HCT116 (cell line): ENCODE measurements at regions not wholly inside any gene's neighbourhood (a gene's known extent, or its start where the extent isn't known, plus 50 kb on each side); places are given as distances from the start of the nearest gene placed in this dataset.
"Not testable (repeated sequence)": the region's sequence is repeated elsewhere in the genome, so short reads cannot be mapped to it uniquely, and the experiment has no call there.

Experiments
- ATAC-seq: fragments of 200-7000 bp; cut with Tn5 transposase; 2 replicates; pipeline ENCODE4 v1.9.1; 2020; ENCODE audit warnings: mild to moderate bottlenecking, moderate library complexity
- BruUV-seq: library from RNA; stranded (reverse); fragments of 400-500 nt; replicated peaks from 2 replicates; lab custom pipeline; 2021; lab: Mats Ljungman, UMichigan
- CTCF ChIA-PET: fragments of 300-600 bp; sonication (Branson Sonifier 250); formaldehyde crosslinking; loops from one replicate; lab custom pipeline; 2021; ENCODE audit warnings: antibody characterized with exemption; lab: Charles Lee
- POLR2A ChIA-PET: fragments of 300-600, 350-600 bp; sonication (Branson Sonifier 250); formaldehyde crosslinking; loops from one replicate; lab custom pipeline; 2021; ENCODE audit warnings: antibody characterized with exemption; lab: Charles Lee
- RAD21 ChIA-PET, 2 experiments: fragments of 300-600 bp; sonication (Branson Sonifier 250); formaldehyde crosslinking; loops; one replicate each; lab custom pipeline; 2023; ENCODE audit warnings: low total read pairs in 2 of 2; ENCODE audit not compliant: uncharacterized antibody in 2 of 2, unreplicated experiment in 2 of 2, low non-redundant PET in 1 of 2; lab: Charles Lee
- DNase-seq: peaks from one replicate; pipeline ENCODE4 v3.0.0-alpha.2; 2010; ENCODE audit warnings: low read depth, low spot score
- H2AFZ ChIP-seq: fragments of 200-600 bp; shearing (Covaris generic), sonication (generic); 2 replicates; pipeline ENCODE4 v1.6.1; 2017; ENCODE audit warnings: low read depth, mixed run types, mixed read lengths, antibody characterized with exemption, low read length; ENCODE audit not compliant: poor library complexity, severe bottlenecking
- H3K27ac ChIP-seq: 2 replicates; pipeline ENCODE4 v1.5.1; 2012; ENCODE audit warnings: low read depth, low read length
- H3K27me3 ChIP-seq: fragments of 200-600 bp; sonication (generic); 2 replicates; pipeline ENCODE4 v1.6.1; 2016; ENCODE audit warnings: mixed run types, low read length, mixed read lengths; ENCODE audit not compliant: insufficient read depth
- H3K36me3 ChIP-seq, 2 experiments: fragments of 200-500 bp in 1 of 2; fragments of 200-600 bp in 1 of 2; sonication (Bioruptor generic) in 1 of 2; sonication (generic) in 1 of 2; 2 replicates each; pipeline versions ENCODE4 v1.5.1 to v1.6.1; 2014 to 2016; ENCODE audit warnings: low read length in 2 of 2, inconsistent platforms in 1 of 2, mixed read lengths in 1 of 2, mixed run types in 1 of 2; ENCODE audit not compliant: insufficient read depth in 2 of 2, control insufficient read depth in 1 of 2
- H3K4me1 ChIP-seq, 2 experiments: fragments of 200-600 bp in 1 of 2; sonication (generic) in 1 of 2; 2 replicates each; pipeline versions ENCODE4 v1.5.1 to v1.6.1; 2012 to 2017; ENCODE audit warnings: low read length in 2 of 2, inconsistent platforms in 1 of 2, mild to moderate bottlenecking in 1 of 2, mixed read lengths in 1 of 2, mixed run types in 1 of 2, moderate library complexity in 1 of 2; ENCODE audit not compliant: insufficient read depth in 2 of 2, control insufficient read depth in 1 of 2
- H3K4me2 ChIP-seq: fragments of 200-600 bp; sonication (generic); 2 replicates; pipeline ENCODE4 v1.6.1; 2017; ENCODE audit warnings: mixed run types, low read length, mixed read lengths
- H3K4me3 ChIP-seq, 2 experiments: fragments of 200-600 bp in 1 of 2; sonication (generic) in 1 of 2; replicated peaks in 1 of 2; 2 replicates each; pipeline ENCODE4 v1.5.1; 2011 to 2016; ENCODE audit warnings: low read length in 2 of 2, control low read depth in 1 of 2, low read depth in 1 of 2, mild to moderate bottlenecking in 1 of 2, mixed read lengths in 1 of 2, mixed run types in 1 of 2
- H3K79me2 ChIP-seq: fragments of 200-600 bp; sonication (generic); 2 replicates; pipeline ENCODE4 v1.6.1; 2017; ENCODE audit warnings: mild to moderate bottlenecking, mixed run types, low read length, moderate library complexity, mixed read lengths; ENCODE audit not compliant: insufficient read depth
- H3K9ac ChIP-seq: fragments of 200-600 bp; sonication (generic); 2 replicates; pipeline ENCODE4 v1.6.1; 2016; ENCODE audit warnings: low read length, mixed read lengths
- H3K9me2 ChIP-seq: fragments of 200-600 bp; sonication (generic), shearing (Covaris generic); 2 replicates; pipeline ENCODE4 v1.6.1; 2017; ENCODE audit warnings: mixed run types, mild to moderate bottlenecking, moderate library complexity; ENCODE audit not compliant: insufficient read depth
- H3K9me3 ChIP-seq, 2 experiments: fragments of 200-500 bp in 1 of 2; fragments of 200-600 bp in 1 of 2; sonication (Bioruptor generic) in 1 of 2; sonication (generic) in 1 of 2; 2 replicates each; pipeline ENCODE4 v1.6.1; 2014 to 2017; ENCODE audit warnings: low read length in 2 of 2, mixed read lengths in 2 of 2, inconsistent platforms in 1 of 2, low read depth in 1 of 2, mild to moderate bottlenecking in 1 of 2, mixed run types in 1 of 2, moderate library complexity in 1 of 2; ENCODE audit not compliant: control insufficient read depth in 1 of 2, insufficient read depth in 1 of 2
- H4K20me1 ChIP-seq: fragments of 200-600 bp; sonication (generic), shearing (Covaris generic); 2 replicates; pipeline ENCODE4 v1.6.1; 2017; ENCODE audit warnings: mixed run types, mild to moderate bottlenecking, moderate library complexity; ENCODE audit not compliant: insufficient read depth
- YY1 ChIP-seq: IDR thresholded peaks from 2 replicates; pipeline ENCODE4 v1.6.1; 2011; ENCODE audit warnings: low read length, low read depth, moderate library complexity, mild to moderate bottlenecking; ENCODE audit not compliant: insufficient replicate concordance; ENCODE audit errors: extremely low read depth
- intact Hi-C: fragments of 100-400 bp; cut with micrococcal nuclease; formaldehyde crosslinking; loops from 2 replicates; pipeline ENCODE4 v1.10.0; 2022

DNA sequence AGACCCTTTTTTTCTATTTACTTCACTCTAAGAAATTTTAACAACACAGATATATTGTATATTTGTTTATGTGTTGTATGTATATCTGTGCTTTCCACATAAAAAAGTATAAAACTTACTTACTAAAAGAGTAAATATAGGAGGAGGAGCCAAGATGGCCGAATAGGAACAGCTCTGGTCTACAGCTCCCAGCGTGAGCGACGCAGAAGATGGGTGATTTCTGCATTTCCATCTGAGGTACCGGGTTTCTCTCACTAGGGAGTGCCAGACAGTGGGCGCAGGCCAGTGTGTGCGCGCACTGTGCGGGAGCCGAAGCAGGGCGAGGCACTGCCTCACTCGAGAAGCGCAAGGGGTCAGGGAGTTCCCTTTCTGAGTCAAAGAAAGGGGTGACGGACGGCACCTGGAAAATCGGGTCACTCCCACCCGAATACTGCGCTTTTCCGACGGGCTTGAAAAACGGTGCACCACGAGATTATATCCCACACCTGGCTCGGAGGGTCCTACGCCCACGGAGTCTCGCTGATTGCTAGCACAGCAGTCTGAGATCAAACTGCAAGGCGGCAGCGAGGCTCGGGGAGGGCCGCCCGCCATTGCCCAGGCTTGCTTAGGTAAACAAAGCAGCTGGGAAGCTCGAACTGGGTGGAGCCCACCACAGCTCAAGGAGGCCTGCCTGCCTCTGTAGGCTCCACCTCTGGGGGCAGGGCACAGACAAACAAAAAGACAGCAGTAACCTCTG, 156.5 kb downstream of the EXOC5 start:
- H3K27ac ChIP-seq, result peak overlapping the region; percentile 70; the same call in 1 of the 2 replicates
- TF ChIP-seq YY1, result peak; percentile 2
- H3K9me3 ChIP-seq, CTCF ChIA-PET, RAD21 ChIA-PET, H4K20me1 ChIP-seq, H3K27me3 ChIP-seq, H3K9me2 ChIP-seq, intact Hi-C loops, H3K36me3 ChIP-seq, H3K79me2 ChIP-seq: not testable (repeated sequence)
- H3K4me3 ChIP-seq, result peak overlapping the region; percentile 40 to 63
- peak overlapping the region; percentile 90 for H3K4me2 ChIP-seq
- POLR2A ChIA-PET, result interaction anchor here (0.6 kb wide), 1 partner anchor 1570 kb away, joined by 3 read pairs; no protein-coding TSS in a partner anchor
- ATAC-seq (peak; percentile 44; the same call in 1 of the 2 replicates), DNase-seq (peak; percentile 4)
- H2AFZ ChIP-seq, result peak overlapping the region; percentile 98
- BruUV-seq, result TSS peak; percentile 58
- peak overlapping the region; percentile 61 for H3K9ac ChIP-seq
- peaks cover 6 to 10% of the 10 kb centered on the region in 2 experiments; a peak in 3 of 4 replicates for H3K4me1 ChIP-seq

DNA sequence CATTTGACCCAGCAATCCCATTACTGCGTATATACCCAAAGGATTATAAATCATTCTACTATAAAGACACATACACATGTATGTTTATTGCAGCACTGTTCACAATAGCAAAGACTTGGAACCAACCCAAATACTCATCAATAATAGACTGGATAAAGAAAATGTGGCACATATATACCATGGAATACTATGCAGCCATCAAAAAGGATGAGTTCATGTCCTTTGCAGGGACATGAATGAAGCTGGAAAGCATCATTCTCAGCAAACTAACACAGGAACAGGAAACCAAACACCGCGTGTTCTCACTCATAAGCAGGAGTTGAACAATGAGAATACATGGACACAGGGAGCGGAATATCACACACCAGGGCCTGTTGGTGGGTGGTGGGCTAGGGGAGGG, 158.3 kb downstream of the EXOC5 start:
- H3K27ac ChIP-seq, H3K4me2 ChIP-seq, H3K27me3 ChIP-seq, H3K9me3 ChIP-seq, H2AFZ ChIP-seq, H3K9ac ChIP-seq, intact Hi-C loops, H3K36me3 ChIP-seq, POLR2A ChIA-PET, H3K9me2 ChIP-seq, BruUV-seq, DNase-seq, H4K20me1 ChIP-seq, RAD21 ChIA-PET, H3K79me2 ChIP-seq, ATAC-seq, H3K4me3 ChIP-seq, CTCF ChIA-PET: not testable (repeated sequence)
- H3K4me1 ChIP-seq, result peaks cover 6 to 10% of the 10 kb centered on the region in 2 experiments; a peak in 3 of 4 replicates
